CMK (cell line): ENCODE measurements at regions not wholly inside any gene's neighbourhood (a gene's known extent, or its start where the extent isn't known, plus 50 kb on each side); places are given as distances from the start of the nearest gene placed in this dataset.

Experiments
- DNase-seq: peaks from one replicate; pipeline ENCODE4 v3.0.0-alpha.2; 2010; ENCODE audit warnings: low read depth

DNA sequence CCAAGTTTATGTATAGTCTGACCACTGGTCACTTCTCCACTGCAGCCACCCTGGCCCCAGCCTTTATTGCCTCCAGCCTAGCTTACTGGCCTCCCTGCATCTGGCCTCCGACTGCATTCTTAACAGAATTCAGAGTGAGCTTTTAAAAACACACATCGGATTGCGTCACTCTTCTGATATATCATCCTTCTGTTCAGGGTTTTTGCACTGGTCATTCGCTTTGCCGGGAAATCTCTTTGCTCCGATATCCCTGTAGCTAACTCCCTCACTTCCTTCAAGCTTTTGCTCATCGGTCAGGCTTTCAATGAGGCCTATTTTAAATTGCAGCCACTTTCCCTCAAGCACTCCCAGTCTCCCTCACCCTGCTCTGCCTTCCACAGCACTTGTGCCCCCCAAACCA is 101.6 kb upstream of the DLX2 start:
- DNase-seq: no peak

DNA sequence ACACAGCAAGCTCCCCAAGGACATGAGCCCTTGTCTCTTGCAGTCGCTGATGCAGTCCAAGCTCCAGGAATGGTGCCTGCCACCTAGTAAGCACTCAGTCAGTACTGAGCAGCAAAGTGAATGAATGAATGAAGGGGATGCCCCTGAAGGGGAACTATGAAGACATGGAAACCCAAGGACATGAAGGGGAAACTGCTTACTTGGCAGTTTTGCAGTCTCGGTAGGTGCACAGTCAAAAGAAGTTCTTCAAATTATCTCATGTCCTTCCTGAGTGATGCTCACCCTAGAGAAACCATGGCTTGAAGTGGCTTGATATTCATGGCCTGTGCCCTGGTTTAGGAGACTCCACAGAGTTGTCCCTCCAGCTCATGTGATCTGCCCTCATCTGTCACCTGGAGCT is 102.1 kb upstream of the DLX2 start:
- DNase-seq: no peak

DNA sequence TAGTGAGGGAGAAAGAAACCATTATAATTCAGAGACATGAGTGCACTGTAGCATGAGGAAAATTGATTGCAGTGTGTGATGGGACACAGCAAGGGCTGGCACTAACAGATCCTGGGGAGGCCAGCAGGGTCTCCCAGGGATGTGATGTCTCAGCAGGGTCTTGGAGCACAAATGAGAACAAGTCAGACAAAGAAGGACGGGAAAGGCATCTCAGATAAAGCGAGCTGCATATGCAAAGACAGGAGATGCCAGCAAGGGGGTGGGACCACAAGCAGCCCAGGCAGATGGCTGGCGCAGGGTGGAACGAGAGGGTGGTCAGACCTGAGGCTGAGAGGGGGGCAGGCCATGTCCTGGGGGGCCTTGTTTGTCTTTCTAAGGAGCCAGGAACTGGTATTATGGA is 102.6 kb upstream of the DLX2 start:
- DNase-seq: no peak

DNA sequence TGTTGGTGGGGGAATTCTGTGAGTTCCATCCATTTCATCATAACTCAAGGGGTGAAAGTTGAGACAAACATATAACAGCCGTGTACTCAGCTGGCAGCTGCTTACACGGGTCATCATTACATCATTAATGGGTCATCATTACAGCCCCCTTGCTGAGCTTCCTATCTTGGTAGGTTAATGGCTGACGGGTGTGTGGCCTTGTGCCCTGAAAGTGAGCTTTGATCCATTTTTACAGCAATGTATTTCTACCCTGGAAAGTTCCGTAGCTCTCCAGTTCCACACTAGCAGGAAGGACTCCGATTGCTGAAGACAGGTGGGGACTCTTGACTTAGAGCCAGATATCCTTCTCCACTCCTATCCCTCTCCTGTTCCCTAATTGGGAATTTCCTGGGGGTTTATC is 105.2 kb upstream of the DLX2 start:
- no peak for DNase-seq

DNA sequence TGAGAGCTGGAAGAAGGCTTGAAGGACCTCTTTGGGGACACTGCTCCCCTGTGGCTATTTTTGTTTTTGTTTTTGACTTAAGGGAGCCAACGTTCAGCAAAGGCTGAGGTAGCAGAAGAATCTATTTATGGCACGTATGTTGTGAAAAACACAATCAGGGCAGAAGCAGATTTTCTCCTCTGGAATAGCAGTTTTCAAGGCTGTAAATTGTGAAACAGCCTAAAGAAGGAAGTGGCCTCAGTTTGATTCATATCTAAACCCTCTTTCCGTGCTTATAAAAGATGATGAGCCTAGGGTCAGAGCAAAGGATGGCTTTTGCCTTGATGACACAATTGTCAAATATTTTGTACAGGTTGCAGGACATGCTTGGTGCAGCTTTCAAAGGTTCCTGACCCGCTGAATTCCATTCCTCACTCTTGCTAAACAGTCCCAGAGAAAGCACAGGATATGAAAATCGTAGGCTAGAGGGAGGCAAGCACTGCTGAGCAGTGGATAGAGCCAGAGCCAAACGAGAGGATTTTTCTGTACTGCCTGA is 106.2 kb upstream of the DLX2 start:
- DNase-seq: no peak

DNA sequence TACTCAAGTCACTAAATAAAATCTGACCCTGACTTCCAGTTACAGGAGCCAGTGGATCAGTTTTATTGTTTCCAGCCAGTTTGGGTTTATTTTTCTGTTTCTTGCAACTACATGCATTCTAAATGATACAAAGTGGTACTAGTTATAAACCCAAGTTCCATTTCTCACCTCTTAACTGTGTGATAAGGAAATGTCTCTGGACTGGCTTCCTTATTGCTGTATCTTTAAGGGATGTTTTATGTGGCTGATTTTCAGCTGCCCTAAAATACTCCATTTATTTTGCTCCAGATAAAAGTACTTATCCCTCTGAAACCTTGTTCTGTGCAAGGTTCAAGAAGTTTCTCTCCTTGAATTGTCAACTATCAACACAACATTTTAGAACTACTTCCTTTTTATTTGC is 107.9 kb upstream of the DLX2 start:
- DNase-seq: no peak

DNA sequence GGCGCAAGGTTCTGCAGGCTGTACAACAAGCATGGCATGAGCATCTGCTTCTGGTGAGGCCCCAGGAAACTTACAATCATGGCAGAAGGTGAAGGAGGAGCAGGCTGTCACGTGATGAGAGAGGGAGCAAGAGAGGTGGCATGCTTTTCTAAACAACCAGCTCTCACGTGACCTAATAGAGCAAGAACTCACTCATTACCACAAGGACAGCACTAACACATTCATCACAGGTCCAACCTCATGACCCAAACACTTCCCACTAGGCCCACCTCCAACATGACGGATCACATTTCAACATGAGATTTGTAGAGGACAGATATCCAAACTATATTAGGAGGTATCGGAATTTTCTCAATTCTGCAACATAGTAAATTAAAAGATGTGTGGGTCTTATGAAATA is 108.8 kb upstream of the DLX2 start:
- DNase-seq: no peak

DNA sequence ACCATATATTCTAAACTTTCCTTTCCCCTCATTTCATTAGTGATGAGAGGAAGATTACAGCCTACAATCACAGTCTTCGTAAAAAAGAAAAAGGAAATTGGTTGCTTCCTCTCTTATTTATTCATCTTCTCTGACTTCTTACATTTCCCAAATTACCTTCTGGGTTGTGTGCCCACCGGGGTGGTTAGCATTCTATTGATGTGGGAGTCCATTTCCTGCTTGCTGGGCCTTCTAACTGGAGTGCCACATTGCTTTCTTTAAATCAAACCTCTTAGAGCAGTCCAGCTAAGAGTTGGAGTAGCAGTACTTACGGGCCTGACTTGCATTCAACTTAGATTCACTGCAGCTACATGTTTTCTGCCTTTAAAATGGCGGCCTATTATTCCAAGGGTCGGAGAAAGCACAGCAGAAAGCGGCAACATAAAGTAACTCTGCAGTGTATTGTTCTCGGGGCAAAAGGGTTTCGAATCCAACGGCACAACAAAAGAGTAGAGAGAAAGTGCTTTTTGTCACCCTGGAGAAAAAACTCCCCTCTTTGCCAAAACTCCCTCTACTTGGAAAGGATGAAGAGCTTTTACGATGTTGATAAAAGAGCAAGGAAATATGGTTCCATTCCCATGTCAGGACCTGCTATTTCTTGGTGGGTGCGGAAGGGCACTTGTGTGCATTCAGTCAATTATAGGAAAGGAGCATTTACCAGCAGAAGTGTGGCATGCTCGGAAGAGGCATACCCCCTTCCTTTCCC is 110.6 kb upstream of the DLX2 start:
- DNase-seq: no peak

DNA sequence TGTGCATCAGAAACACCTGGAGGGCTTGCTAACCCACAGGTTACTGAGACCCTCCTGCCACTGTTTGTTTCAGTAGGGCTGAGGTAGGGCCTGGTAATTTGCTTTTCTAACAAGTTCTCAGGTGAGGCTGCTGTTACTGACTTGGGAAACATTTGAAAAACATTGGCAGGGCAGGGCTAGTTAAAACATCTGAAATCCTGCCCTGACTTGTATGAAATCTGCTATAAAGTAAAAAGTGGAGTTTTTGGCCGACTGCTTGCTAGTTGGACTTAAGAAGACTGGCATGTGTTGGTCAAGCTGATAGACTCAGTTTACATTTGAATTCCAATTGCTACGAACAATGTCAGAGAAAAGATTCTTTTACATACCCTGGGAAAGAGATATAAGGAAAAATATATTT is 111.6 kb upstream of the DLX2 start:
- DNase-seq: no peak

DNA sequence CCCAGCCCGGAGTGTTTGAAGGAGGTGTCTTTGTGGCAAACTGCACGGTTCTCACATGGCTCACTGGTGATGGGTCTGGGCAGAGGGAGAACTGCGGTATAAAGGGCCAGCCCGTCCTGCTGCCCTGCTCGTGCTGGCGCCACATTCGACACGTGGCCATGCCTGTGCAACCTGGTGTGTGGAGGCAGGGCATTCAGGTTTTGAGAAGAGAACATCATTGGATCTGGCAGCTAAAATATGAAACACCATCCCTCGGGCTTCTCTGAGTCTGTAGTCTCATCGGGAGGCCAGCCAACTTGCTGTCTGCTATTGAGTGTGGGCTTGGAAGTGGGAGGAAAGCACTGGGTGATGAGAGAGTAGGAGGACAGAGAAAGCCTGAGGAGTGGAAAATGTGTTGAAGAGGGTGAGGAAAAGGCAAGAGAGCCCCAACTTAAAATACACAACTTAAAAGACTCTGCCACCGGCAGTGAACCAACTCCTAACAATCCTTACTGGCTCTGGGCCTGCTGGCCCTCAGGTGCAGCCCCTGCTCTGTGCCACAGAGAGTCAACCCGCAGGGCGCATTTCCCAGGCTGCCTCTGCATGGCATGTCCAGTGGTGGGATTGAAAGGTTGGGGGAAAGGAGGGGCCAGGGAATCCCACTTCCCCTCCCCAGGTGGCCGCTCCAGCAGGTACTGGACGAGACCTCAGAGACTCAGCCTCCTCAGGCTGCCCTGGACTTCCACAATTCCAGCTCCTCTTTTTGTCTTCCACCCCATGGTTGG is 112.7 kb upstream of the DLX2 start:
- no peak for DNase-seq

DNA sequence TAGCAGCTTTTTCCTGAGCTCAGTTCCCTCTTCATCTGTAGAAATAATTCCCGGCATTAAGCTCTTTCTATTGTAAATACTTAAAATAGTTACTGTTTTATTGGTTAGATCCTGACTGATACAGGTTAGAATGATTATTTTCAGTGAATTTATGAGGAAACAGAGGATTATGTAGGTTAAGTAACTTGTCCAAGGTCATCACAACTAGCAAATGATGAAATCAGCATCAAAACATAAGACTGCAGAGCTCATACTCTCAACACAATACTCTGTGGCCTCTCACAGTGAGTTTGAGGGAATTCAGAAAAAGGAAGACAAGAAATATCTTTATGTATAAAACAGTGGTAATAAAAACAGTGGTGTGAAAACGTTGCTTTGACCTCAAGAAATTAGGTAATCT is 113.2 kb upstream of the DLX2 start:
- no peak for DNase-seq

DNA sequence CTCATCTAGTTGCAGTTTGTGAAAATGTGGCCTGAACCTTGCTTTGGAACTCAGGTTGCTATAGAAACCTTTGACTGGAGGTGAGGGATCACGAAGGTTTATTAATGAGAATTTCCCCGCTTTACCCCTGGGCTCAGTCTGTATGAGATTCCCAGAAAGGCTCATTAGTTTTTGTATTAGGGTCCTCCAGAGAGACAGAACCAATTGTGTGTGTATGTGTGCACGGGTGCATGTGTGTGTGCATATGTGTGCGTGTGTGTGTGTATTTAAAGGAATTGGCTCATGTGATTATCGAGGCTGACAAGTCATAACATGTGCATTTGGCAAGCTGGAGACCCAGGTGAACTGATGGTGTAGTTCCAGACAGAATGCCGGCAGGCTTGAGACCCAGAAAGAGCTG is 113.8 kb upstream of the DLX2 start:
- no peak for DNase-seq

DNA sequence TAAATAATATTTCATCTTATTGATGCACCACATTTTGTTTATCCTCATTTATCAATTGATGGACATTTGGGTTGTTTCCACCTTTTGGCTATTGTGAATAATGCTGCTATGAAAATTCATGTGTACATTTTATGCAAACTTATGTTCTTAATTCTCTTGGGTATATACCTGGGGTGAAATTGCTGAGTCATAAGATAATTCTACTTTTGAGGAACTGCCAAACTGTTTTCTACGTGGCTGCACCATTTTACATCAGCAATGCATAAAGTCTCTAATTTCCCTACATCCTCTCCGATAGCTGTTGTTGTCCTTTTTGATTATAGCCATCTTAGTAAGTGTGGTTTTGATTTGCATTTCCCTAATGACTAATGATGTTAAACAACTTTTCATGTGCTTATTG is 116.5 kb upstream of the DLX2 start:
- no peak for DNase-seq

DNA sequence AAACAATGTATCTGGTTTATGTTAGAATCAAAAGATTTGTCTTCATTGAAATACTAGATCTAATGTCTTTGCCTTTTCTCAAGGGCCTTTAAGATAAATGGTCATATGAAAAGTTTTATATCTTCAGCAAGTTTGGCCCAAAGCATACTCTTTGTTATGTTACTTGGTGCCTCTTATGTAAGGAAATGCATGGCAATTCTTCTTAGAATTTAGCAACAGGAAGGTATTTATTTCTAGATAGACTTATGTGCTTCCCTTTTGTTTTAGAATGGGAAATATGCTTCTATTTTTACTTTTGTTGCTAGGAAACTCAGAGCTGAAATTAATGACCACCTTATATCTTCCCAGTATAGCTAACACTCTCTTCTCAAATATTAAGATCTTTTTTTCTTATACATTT is 117.4 kb upstream of the DLX2 start:
- DNase-seq: no peak

DNA sequence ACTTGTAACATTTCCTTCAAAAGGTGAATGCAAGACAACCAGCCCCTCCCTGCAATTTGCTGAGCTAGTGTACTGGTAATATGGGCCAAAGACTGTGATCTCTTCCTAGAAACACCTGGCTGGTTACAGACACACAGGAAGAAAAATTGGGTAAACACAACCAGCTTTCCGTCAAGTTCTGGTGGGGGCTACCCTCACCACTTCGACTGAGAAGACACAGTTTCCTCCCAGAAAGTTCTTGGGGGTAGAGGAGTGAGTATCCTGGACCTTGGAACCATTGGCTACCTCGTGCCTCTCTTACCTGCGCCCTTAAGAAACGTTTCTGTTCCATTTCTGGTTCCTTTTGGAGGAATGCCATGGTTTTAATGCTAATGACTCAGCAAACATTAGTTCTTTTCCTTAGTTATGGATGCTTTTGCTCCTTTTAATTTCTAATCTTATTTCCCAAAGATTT is 120.9 kb upstream of the DLX2 start:
- DNase-seq: no peak

DNA sequence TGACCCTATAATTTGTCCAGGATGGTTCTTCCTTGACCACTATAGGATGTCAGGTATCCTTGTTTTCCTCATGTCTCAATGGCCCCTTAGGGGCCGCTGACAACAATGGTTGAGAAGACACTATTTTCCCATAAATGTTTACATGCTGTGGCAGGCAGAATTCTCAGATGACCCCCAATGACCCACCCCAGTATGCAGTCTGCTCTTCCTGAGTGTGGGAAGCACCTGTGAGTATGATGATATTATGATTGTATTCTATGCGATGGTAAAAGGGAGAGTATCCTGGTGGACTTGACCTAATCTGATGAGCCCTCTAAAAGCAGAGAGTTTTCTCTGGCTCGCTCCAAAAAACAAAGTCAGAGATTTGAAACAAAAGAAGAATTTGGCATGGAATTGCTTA is 123.1 kb upstream of the DLX2 start:
- no peak for DNase-seq

DNA sequence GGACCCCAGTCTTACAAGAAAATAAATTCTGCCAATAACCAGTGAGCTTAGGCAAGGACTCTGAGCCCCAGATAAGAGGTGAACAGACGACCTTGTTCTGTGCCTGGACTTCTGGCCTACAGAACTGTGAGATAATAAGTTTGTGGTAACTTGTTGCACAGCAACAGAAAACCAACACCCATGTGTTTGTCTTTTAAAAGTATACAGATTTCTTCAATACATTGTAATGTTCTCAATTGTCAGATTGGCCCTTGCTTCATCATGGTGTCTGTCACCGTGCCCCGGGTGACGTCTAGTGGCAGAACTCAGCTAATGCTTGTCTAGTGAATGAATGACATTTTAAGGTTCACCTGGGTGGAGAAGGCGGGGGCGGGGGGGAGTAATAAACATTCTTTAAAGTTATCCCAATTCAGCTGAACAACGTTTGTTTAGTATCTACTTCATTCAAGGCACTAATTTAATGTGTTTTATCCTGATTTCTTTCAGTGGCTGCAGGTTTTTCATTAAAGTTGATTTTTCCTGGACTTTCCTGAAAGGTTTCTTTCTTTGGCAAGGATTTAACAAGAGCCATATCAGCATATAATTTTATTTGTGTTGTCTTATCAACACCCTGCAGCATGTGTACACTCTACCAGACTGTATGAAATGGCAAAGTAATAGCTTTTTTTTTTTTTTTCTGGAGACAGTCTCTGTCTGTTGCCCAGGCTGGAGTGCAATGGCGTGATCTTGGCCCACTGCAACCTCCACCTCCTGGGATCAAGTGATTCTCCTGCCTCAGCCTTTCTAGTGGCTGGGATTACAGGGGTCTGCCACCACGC is 123.8 kb upstream of the DLX2 start:
- no peak for DNase-seq

DNA sequence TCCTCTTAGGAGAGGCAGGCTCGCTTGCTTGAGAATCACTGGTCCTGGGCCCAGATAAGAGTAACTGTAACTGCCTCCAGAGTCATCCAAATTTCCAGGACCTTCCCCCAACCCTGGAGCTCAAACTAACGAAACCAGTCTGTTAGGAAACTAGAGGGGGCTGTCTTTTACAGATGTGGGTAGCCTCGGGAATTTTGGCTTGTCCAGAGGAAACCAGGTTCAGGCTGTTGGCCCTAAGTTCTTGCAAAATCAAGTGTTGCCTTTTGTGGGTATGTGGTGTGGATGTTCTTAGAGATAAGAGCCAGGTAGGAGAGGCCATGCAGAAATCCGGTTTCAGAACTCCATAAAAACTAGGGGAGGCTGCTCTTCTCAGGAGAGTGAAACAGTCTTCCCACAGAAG is 125.0 kb upstream of the DLX2 start:
- no peak for DNase-seq

DNA sequence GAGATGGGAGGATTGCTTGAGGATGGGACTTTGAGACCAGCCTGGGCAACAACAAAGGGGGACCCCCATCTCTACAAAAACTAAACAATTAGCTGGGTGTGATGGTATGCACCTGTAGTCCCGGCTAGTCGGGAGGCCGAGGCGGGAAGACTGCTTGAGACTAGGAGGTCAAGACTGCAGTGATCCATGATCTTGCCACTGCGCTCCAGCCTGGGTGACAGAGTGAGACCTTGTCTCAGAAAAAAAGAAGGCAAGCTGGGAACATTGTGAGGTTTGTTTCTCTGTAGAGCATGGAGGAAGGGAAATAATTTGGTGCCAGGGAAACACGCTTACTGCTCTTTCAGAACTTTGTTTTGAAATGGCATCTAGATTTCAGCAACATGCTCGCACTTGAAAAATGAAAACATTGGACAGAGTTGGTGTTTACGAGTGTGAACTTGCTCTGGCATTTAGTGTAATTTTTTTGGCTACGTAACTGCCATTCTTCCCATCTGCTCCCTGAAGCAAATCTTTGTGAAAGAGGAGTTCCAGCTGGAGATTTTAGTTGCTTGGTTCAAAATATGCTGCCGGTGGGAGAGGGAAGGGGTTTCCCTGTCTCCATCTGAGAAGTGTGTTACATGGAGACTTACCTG is 125.6 kb upstream of the DLX2 start:
- no peak for DNase-seq

DNA sequence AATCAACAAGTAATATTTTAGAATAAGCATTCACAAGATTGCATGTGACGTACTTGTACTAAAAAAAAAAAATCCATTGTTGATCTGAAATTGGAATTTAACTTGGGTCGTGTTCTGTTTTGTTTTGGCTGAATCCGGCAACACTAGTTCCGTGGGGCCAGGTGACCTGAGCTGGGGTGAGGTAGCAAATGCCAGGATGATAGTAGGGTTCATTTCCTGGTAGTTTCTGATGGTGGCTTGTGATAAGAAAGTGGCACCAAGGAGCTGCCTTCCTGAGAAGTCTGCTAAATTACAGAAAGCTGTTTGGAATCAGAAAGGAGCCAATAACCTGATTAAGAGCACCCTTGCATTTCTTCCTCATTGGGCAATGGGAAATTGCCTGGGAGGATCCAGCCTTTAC is 126.4 kb upstream of the DLX2 start:
- DNase-seq: no peak

DNA sequence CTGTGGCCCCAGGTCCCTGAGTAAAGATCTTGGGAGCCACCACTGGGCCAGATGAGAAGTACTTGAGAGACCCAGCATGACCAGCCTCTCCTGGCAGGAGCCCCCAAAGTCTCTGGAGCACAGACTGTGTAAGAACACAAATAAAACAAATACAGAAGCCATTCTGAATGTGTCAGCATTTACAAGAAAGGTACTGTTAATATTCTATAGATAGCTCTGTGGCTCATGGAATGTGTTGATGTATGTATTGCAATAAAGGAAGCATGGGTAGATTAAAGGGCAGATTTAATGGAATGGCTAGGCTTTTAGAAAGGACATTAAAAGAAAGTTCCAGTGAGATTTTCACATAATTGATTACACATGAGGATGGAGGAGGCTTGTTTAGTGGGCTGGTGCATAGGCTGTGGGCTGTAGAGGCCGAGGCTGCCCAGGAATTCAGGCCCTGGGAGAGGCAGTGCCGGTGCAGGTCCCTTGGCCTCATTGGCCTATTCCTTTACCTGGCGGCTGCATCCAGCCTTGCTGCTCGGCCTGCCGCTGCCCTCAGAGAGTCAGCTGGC is 127.7 kb upstream of the DLX2 start:
- no peak for DNase-seq

DNA sequence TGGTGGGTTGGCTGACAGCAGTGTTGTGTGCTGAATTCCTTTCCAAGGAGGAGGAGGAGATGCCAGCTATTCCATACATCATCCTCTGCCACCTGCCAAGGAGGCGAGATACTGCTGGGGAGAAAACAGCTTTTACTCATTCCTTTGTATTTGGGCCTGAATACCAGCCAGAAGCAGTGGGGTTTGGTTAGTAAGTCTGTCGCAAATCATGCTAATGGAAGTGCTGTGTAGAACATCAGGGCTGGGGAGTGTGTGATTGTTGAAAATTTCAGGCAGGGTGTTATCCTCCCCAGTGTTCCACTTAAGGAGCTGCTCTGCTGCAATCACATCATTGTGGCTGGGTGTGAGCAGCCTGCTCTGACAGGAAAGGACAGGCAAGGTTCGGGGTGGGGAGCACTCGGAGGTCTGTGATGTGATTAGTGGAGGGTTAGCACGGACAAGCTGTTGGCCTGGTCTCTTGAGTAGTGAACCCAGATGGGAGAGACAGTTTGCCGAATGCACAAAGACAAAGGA is 128.2 kb upstream of the DLX2 start:
- DNase-seq: no peak
